Activated CD8-positive, alpha-beta T cell treated with anti-CD3 and anti-CD28 coated beads for 36 hours (primary cell): ENCODE measurements at regions not wholly inside any gene's neighbourhood (a gene's known extent, or its start where the extent isn't known, plus 50 kb on each side); places are given as distances from the start of the nearest gene placed in this dataset.

Experiments used
- ATAC-seq: fragments of 200-7000 bp; cut with Tn5 transposase; one replicate; pipeline ENCODE4 v1.10.0; 2021; ENCODE audit warnings: mild to moderate bottlenecking, moderate library complexity
- CTCF ChIA-PET: fragments of 350-600 bp; sonication (Branson Sonifier 250); formaldehyde crosslinking; loops from one replicate; lab custom pipeline; 2021; ENCODE audit warnings: antibody characterized with exemption; lab: Charles Lee
- POLR2A ChIA-PET: fragments of 350-600 bp; sonication (Branson Sonifier 250); formaldehyde crosslinking; loops from one replicate; lab custom pipeline; 2021; ENCODE audit warnings: antibody characterized with exemption; lab: Charles Lee
- DNase-seq: peaks from one replicate; pipeline ENCODE4 v3.0.0-alpha.2; 2020
- H3K27ac Mint-ChIP-seq: one replicate; pipeline ENCODE4 v1.8.0; 2021; ENCODE audit warnings: mild to moderate bottlenecking, mixed read lengths
- H3K27me3 Mint-ChIP-seq: one replicate; pipeline ENCODE4 v1.8.0; 2021; ENCODE audit warnings: mixed read lengths
- H3K36me3 Mint-ChIP-seq: one replicate; pipeline ENCODE4 v1.8.0; 2021; ENCODE audit warnings: low read depth, mixed read lengths
- H3K4me1 Mint-ChIP-seq: one replicate; pipeline ENCODE4 v1.8.0; 2021; ENCODE audit warnings: low read depth, mixed read lengths
- H3K4me3 Mint-ChIP-seq: one replicate; pipeline ENCODE4 v1.8.0; 2021; ENCODE audit warnings: mild to moderate bottlenecking, moderate library complexity, mixed read lengths
- H3K9me3 Mint-ChIP-seq: one replicate; pipeline ENCODE4 v1.8.0; 2021; ENCODE audit warnings: mixed read lengths
- CTCF ChIP-seq: fragments of 200-600 bp; IDR thresholded peaks from one replicate; pipeline ENCODE4 v1.8.0; 2022; ENCODE audit warnings: antibody characterized with exemption, mild to moderate bottlenecking
- intact Hi-C: fragments of 100-400 bp; cut with micrococcal nuclease; formaldehyde crosslinking; loops from one replicate; pipeline ENCODE4 v1.10.0; 2022

GRCh38 chr6:156348849-156349248 lies 428.3 kb upstream of the ARID1B start:
- H3K9me3 Mint-ChIP-seq, result no peaks in the 10 kb centered on the region
- CTCF ChIA-PET, result no interaction called here
- no peak overlapping the region for H3K4me3 Mint-ChIP-seq
- H3K36me3 Mint-ChIP-seq, result no peaks in the 10 kb centered on the region
- intact Hi-C loops, result no loop called here
- DNase-seq, result no peak
- no peak overlapping the region for H3K27ac Mint-ChIP-seq
- no peaks in the 10 kb centered on the region for H3K27me3 Mint-ChIP-seq
- TF ChIP-seq CTCF, result no peak
- POLR2A ChIA-PET, result no interaction called here
- no peaks in the 10 kb centered on the region for H3K4me1 Mint-ChIP-seq
- ATAC-seq, result no peak

- no peak overlapping the region for H3K27ac Mint-ChIP-seq
- H3K36me3 Mint-ChIP-seq, result no peaks in the 10 kb centered on the region
- H3K4me3 Mint-ChIP-seq, result no peak overlapping the region
- no peak for ATAC-seq
- H3K4me1 Mint-ChIP-seq, result no peaks in the 10 kb centered on the region
- CTCF ChIA-PET, result no interaction called here
- no peak for TF ChIP-seq CTCF
- no peaks in the 10 kb centered on the region for H3K9me3 Mint-ChIP-seq
- POLR2A ChIA-PET, result no interaction called here
- peaks cover 1% of the 10 kb centered on the region for H3K27me3 Mint-ChIP-seq
- intact Hi-C loops, result no loop called here
- DNase-seq, result no peak
Observed at GRCh38 chr6:156348424-156348823, 428.8 kb upstream of the ARID1B start.

- Mint-ChIP-seq H3K9me3 (no peaks in the 10 kb centered on the region), H3K4me3 (no peak overlapping the region), H3K27me3 (peaks cover 1% of the 10 kb centered on the region), H3K4me1 (no peaks in the 10 kb centered on the region), H3K36me3 (no peaks in the 10 kb centered on the region), H3K27ac (no peak overlapping the region)
- TF ChIP-seq CTCF, result no peak
- CTCF ChIA-PET, result no interaction called here
- ATAC-seq (no peak), DNase-seq (no peak)
- POLR2A ChIA-PET, result no interaction called here
- intact Hi-C loops, result no loop called here
Observed at GRCh38 chr6:156347656-156348055, 429.5 kb upstream of the ARID1B start.

- no peaks in the 10 kb centered on the region for H3K36me3 Mint-ChIP-seq
- H3K4me1 Mint-ChIP-seq, result no peaks in the 10 kb centered on the region
- POLR2A ChIA-PET, result no interaction called here
- peaks cover 1% of the 10 kb centered on the region for H3K27me3 Mint-ChIP-seq
- H3K27ac Mint-ChIP-seq, result no peak overlapping the region
- H3K4me3 Mint-ChIP-seq, result no peak overlapping the region
- no peaks in the 10 kb centered on the region for H3K9me3 Mint-ChIP-seq
- ATAC-seq (no peak), DNase-seq (no peak)
- CTCF ChIA-PET, result no interaction called here
- no peak for TF ChIP-seq CTCF
- intact Hi-C loops, result no loop called here
Observed at GRCh38 chr6:156347246-156347645, 429.9 kb upstream of the ARID1B start.

GRCh38 chr6:156345700-156346099 lies 431.5 kb upstream of the ARID1B start:
- ATAC-seq (no peak), DNase-seq (peak; percentile 11)
- H3K27ac Mint-ChIP-seq, result no peak overlapping the region
- peaks cover 1% of the 10 kb centered on the region for H3K27me3 Mint-ChIP-seq
- H3K36me3 Mint-ChIP-seq, result no peaks in the 10 kb centered on the region
- no peaks in the 10 kb centered on the region for H3K9me3 Mint-ChIP-seq
- TF ChIP-seq CTCF, result no peak
- CTCF ChIA-PET, result no interaction called here
- no peaks in the 10 kb centered on the region for H3K4me1 Mint-ChIP-seq
- POLR2A ChIA-PET, result interaction anchor here (0.5 kb wide), 1 partner anchor 1042 kb away, joined by 3 read pairs; no protein-coding TSS in a partner anchor
- no peak overlapping the region for H3K4me3 Mint-ChIP-seq
- intact Hi-C loops, result no loop called here
